ENCODE measurements at regions not wholly inside any gene's neighbourhood (a gene's known extent, or its start where the extent isn't known, plus 50 kb on each side); places are given as distances from the start of the nearest gene placed in this dataset.

- no peak overlapping the region for H2AFZ ChIP-seq (ENCODE audit: low read length)
- no peak overlapping the region for H2BK12ac ChIP-seq (ENCODE audit: low read length)
- no peaks in the 10 kb centered on the region for H3K36me3 ChIP-seq (replicated peaks in 1 of 2; ENCODE audit: control insufficient read depth in 2 of 2, insufficient read depth in 2 of 2, low read length in 2 of 2)
- no peak overlapping the region for H3K27ac ChIP-seq (replicated peaks; ENCODE audit: low read length)
- H3K79me1 ChIP-seq (ENCODE audit: low read depth, low read length) = no peaks in the 10 kb centered on the region
- no peak for DNase-seq (ENCODE audit: low spot score)
- H3K4me3 ChIP-seq (ENCODE audit: low read length in 2 of 2) = no peak overlapping the region
- no peak overlapping the region for H4K8ac ChIP-seq (ENCODE audit: low read depth, low read length)
- no peak overlapping the region for H2BK15ac ChIP-seq (ENCODE audit: low read length)
- no peak overlapping the region for H3K23ac ChIP-seq (ENCODE audit: low read depth, low read length, poor library complexity)
- H3K18ac ChIP-seq (ENCODE audit: low read length) = no peak overlapping the region
- no peak overlapping the region for H3K9ac ChIP-seq (ENCODE audit: low read depth, low read length, poor library complexity)
- H3K4ac ChIP-seq (ENCODE audit: low read length) = no peak overlapping the region
- no peak overlapping the region for H4K91ac ChIP-seq (ENCODE audit: low read depth, low read length, poor library complexity)
- H3K4me1 ChIP-seq (ENCODE audit: control insufficient read depth in 2 of 2, insufficient read depth in 1 of 2, low read depth in 1 of 2, low read length in 2 of 2) = no peaks in the 10 kb centered on the region
- H3K14ac ChIP-seq (ENCODE audit: low read length) = no peak overlapping the region
- H3K4me2 ChIP-seq (ENCODE audit: insufficient read depth, low read length, poor library complexity, severe bottlenecking) = no peak overlapping the region
- no CpG with 5 or more reads among the region's 1 CpG for WGBS, 2 donors (ENCODE audit: extremely low coverage in 2 of 2, insufficient read length in 2 of 2, insufficient replicate concordance in 1 of 2)
- no peak overlapping the region for H2BK120ac ChIP-seq (ENCODE audit: low read depth, low read length)
- H2AK5ac ChIP-seq (ENCODE audit: low read depth, low read length) = no peak overlapping the region
- no peaks in the 10 kb centered on the region for H3K9me3 ChIP-seq (replicated peaks in 1 of 2; ENCODE audit: control insufficient read depth in 2 of 2, insufficient read depth in 1 of 2, low read depth in 1 of 2, low read length in 2 of 2)
- H3K27me3 ChIP-seq (ENCODE audit: control insufficient read depth in 3 of 3, insufficient read depth in 3 of 3, low read depth in 1 of 3, low read length in 3 of 3) = no peaks in the 10 kb centered on the region
- no peak overlapping the region for H2BK5ac ChIP-seq (ENCODE audit: low read length)
These were observed 69.4 kb downstream of the RGS2 start for GRCh38 chr1:192878249-192878648.

DNA sequence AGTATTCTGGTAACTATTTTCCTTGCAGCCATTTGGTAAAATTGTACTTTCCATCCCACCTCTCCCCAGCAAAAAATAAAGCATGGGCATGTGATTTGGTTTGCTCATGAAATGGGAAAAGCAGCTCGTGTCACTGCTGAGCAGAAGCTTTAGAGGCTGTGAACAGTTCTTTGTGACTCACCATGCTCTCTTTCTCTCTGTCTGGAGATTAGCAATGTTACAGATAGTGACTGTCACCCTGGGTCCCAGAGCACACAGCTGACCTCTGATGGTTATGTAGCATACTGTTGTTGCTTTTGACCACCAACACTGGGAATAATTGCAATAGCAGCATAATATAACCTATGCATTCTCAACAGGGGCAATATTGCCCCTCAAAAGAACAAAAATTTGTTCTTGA, 70.6 kb downstream of the RGS2 start:
- H3K9ac ChIP-seq (ENCODE audit: low read depth, low read length, poor library complexity) = no peak overlapping the region
- no peak for DNase-seq (ENCODE audit: low spot score)

DNA sequence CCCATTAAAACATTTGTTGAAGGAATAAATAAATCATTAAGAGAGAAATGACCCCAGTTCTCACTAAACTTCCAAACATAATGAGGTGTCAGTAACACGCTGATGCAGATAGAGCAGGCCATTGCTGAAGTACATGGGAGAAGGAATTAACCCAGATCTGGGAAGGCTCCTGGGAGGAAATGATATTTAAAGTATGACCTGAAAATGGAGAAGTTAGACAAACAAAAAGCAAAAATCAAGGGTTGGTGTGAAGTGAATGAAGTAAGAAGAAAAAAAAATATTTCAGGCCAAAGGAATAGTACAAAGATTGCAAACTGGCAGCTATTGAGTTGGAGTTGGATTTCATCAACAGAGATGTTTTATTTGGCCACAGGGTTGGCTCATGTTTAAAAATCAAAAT, 71.4 kb downstream of the RGS2 start:
- Histone ChIP-seq H2BK5ac (ENCODE audit: low read length) (no peak overlapping the region), H3K79me1 (ENCODE audit: low read depth, low read length) (no peaks in the 10 kb centered on the region), H2BK12ac (ENCODE audit: low read length) (no peak overlapping the region), H3K27ac (replicated peaks; ENCODE audit: low read length) (no peak overlapping the region), H3K27me3 (ENCODE audit: control insufficient read depth in 3 of 3, insufficient read depth in 3 of 3, low read depth in 1 of 3, low read length in 3 of 3) (no peaks in the 10 kb centered on the region), H3K4me1 (ENCODE audit: control insufficient read depth in 2 of 2, insufficient read depth in 1 of 2, low read depth in 1 of 2, low read length in 2 of 2) (no peaks in the 10 kb centered on the region), H3K36me3 (replicated peaks in 1 of 2; ENCODE audit: control insufficient read depth in 2 of 2, insufficient read depth in 2 of 2, low read length in 2 of 2) (no peaks in the 10 kb centered on the region), H3K4ac (ENCODE audit: low read length) (no peak overlapping the region), H3K4me2 (ENCODE audit: insufficient read depth, low read length, poor library complexity, severe bottlenecking) (no peak overlapping the region), H3K14ac (ENCODE audit: low read length) (no peak overlapping the region), H3K9ac (ENCODE audit: low read depth, low read length, poor library complexity) (no peak overlapping the region), H4K8ac (ENCODE audit: low read depth, low read length) (no peak overlapping the region), H2AK5ac (ENCODE audit: low read depth, low read length) (no peak overlapping the region), H3K23ac (ENCODE audit: low read depth, low read length, poor library complexity) (no peak overlapping the region), H3K18ac (ENCODE audit: low read length) (no peak overlapping the region), H2AFZ (ENCODE audit: low read length) (no peak overlapping the region), H2BK120ac (ENCODE audit: low read depth, low read length) (no peak overlapping the region), H3K4me3 (ENCODE audit: low read length in 2 of 2) (no peak overlapping the region), H3K9me3 (replicated peaks in 1 of 2; ENCODE audit: control insufficient read depth in 2 of 2, insufficient read depth in 1 of 2, low read depth in 1 of 2, low read length in 2 of 2) (no peaks in the 10 kb centered on the region), H4K91ac (ENCODE audit: low read depth, low read length, poor library complexity) (no peak overlapping the region), H2BK15ac (ENCODE audit: low read length) (no peak overlapping the region)
- DNase-seq (ENCODE audit: low spot score) = no peak
- WGBS, 2 donors (ENCODE audit: extremely low coverage in 2 of 2, insufficient read length in 2 of 2, insufficient replicate concordance in 1 of 2) = no CpG with 5 or more reads among the region's 1 CpG

More for the DNA sequence above, 70.6 kb downstream of the RGS2 start:
- H4K91ac ChIP-seq (ENCODE audit: low read depth, low read length, poor library complexity) = no peak overlapping the region
- no peak overlapping the region for H2BK5ac ChIP-seq (ENCODE audit: low read length)
- no peak overlapping the region for H3K4me2 ChIP-seq (ENCODE audit: insufficient read depth, low read length, poor library complexity, severe bottlenecking)
- H3K4me3 ChIP-seq (ENCODE audit: low read length in 2 of 2) = no peak overlapping the region
- no peak overlapping the region for H3K14ac ChIP-seq (ENCODE audit: low read length)
- H3K79me1 ChIP-seq (ENCODE audit: low read depth, low read length) = no peaks in the 10 kb centered on the region
- H3K4me1 ChIP-seq (ENCODE audit: control insufficient read depth in 2 of 2, insufficient read depth in 1 of 2, low read depth in 1 of 2, low read length in 2 of 2) = no peaks in the 10 kb centered on the region
- WGBS, 2 donors (ENCODE audit: extremely low coverage in 2 of 2, insufficient read length in 2 of 2, insufficient replicate concordance in 1 of 2) = no CpG with 5 or more reads among the region's 1 CpG
- no peak overlapping the region for H3K4ac ChIP-seq (ENCODE audit: low read length)
- H2BK12ac ChIP-seq (ENCODE audit: low read length) = no peak overlapping the region
- no peak overlapping the region for H2BK120ac ChIP-seq (ENCODE audit: low read depth, low read length)
- no peak overlapping the region for H3K27ac ChIP-seq (replicated peaks; ENCODE audit: low read length)
- H3K9me3 ChIP-seq (replicated peaks in 1 of 2; ENCODE audit: control insufficient read depth in 2 of 2, insufficient read depth in 1 of 2, low read depth in 1 of 2, low read length in 2 of 2) = no peaks in the 10 kb centered on the region
- H4K8ac ChIP-seq (ENCODE audit: low read depth, low read length) = no peak overlapping the region
- H2AFZ ChIP-seq (ENCODE audit: low read length) = peak overlapping the region; percentile 28
- no peaks in the 10 kb centered on the region for H3K27me3 ChIP-seq (ENCODE audit: control insufficient read depth in 3 of 3, insufficient read depth in 3 of 3, low read depth in 1 of 3, low read length in 3 of 3)
- H3K18ac ChIP-seq (ENCODE audit: low read length) = no peak overlapping the region
- no peak overlapping the region for H3K23ac ChIP-seq (ENCODE audit: low read depth, low read length, poor library complexity)
- no peaks in the 10 kb centered on the region for H3K36me3 ChIP-seq (replicated peaks in 1 of 2; ENCODE audit: control insufficient read depth in 2 of 2, insufficient read depth in 2 of 2, low read length in 2 of 2)
- no peak overlapping the region for H2BK15ac ChIP-seq (ENCODE audit: low read length)
- H2AK5ac ChIP-seq (ENCODE audit: low read depth, low read length) = no peak overlapping the region

DNA sequence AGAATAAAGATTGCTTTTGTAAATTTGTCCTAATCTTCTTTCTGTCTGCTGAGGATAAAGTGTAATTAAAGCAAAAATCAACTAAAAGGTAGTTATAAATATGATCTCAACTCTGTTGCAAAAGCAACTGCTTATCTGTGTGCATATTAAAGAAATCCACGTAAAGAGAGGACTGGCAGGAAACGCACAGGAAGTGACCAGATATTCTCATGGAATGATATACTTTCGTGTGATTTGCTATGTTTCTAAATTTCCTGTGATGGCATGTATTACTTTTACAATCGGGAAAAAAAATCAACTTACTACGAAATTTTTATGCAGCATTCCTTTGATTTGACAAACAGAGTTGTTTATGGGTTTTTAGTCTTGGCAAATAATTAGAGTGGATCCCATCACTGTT, 75.4 kb downstream of the RGS2 start:
- H3K9ac ChIP-seq (ENCODE audit: low read depth, low read length, poor library complexity) = no peak overlapping the region
- H3K14ac ChIP-seq (ENCODE audit: low read length) = no peak overlapping the region
- no peaks in the 10 kb centered on the region for H3K27me3 ChIP-seq (ENCODE audit: control insufficient read depth in 3 of 3, insufficient read depth in 3 of 3, low read depth in 1 of 3, low read length in 3 of 3)
- no peak overlapping the region for H2BK120ac ChIP-seq (ENCODE audit: low read depth, low read length)
- H2BK12ac ChIP-seq (ENCODE audit: low read length) = no peak overlapping the region
- H3K9me3 ChIP-seq (replicated peaks in 1 of 2; ENCODE audit: control insufficient read depth in 2 of 2, insufficient read depth in 1 of 2, low read depth in 1 of 2, low read length in 2 of 2) = no peaks in the 10 kb centered on the region
- H3K4me2 ChIP-seq (ENCODE audit: insufficient read depth, low read length, poor library complexity, severe bottlenecking) = no peak overlapping the region
- no peak overlapping the region for H4K8ac ChIP-seq (ENCODE audit: low read depth, low read length)
- H3K27ac ChIP-seq (replicated peaks; ENCODE audit: low read length) = no peak overlapping the region
- WGBS, 2 donors (ENCODE audit: extremely low coverage in 2 of 2, insufficient read length in 2 of 2, insufficient replicate concordance in 1 of 2) = no CpG with 5 or more reads among the region's 5 CpGs
- H3K4me3 ChIP-seq (ENCODE audit: low read length in 2 of 2) = no peak overlapping the region
- H3K4me1 ChIP-seq (ENCODE audit: control insufficient read depth in 2 of 2, insufficient read depth in 1 of 2, low read depth in 1 of 2, low read length in 2 of 2) = no peaks in the 10 kb centered on the region
- DNase-seq (ENCODE audit: low spot score) = no peak
- no peak overlapping the region for H4K91ac ChIP-seq (ENCODE audit: low read depth, low read length, poor library complexity)
- no peak overlapping the region for H3K23ac ChIP-seq (ENCODE audit: low read depth, low read length, poor library complexity)
- H3K36me3 ChIP-seq (replicated peaks in 1 of 2; ENCODE audit: control insufficient read depth in 2 of 2, insufficient read depth in 2 of 2, low read length in 2 of 2) = no peaks in the 10 kb centered on the region
- H3K4ac ChIP-seq (ENCODE audit: low read length) = no peak overlapping the region
- no peak overlapping the region for H3K18ac ChIP-seq (ENCODE audit: low read length)
- no peak overlapping the region for H2AFZ ChIP-seq (ENCODE audit: low read length)
- no peak overlapping the region for H2AK5ac ChIP-seq (ENCODE audit: low read depth, low read length)
- H3K79me1 ChIP-seq (ENCODE audit: low read depth, low read length) = no peaks in the 10 kb centered on the region
- H2BK5ac ChIP-seq (ENCODE audit: low read length) = no peak overlapping the region
- H2BK15ac ChIP-seq (ENCODE audit: low read length) = no peak overlapping the region

All from neuronal stem cell (in vitro differentiated cells).